GM12875 (cell line): ENCODE measurements at regions not wholly inside any gene's neighbourhood (a gene's known extent, or its start where the extent isn't known, plus 50 kb on each side); places are given as distances from the start of the nearest gene placed in this dataset.

Experiments
- H3K4me3 ChIP-seq: one replicate; pipeline ENCODE4 v1.5.1; 2011; ENCODE audit warnings: low read depth, low read length, control low read depth
- CTCF ChIP-seq: IDR thresholded peaks from 2 replicates; pipeline ENCODE4 v1.5.1; 2011; ENCODE audit warnings: low read depth, mild to moderate bottlenecking, control low read depth, inconsistent platforms, low read length, moderate library complexity, borderline replicate concordance; ENCODE audit not compliant: insufficient read depth

- no peak overlapping the region for H3K4me3 ChIP-seq
- no peak for TF ChIP-seq CTCF
These were observed 130.3 kb upstream of the CHST15 start for GRCh38 chr10:124223711-124224085.

GRCh38 chr10:124222988-124223710 lies 129.8 kb upstream of the CHST15 start:
- no peak overlapping the region for H3K4me3 ChIP-seq
- no peak for TF ChIP-seq CTCF

GRCh38 chr10:124222318-124222987 lies 129.1 kb upstream of the CHST15 start:
- peak overlapping the region; percentile 27 for H3K4me3 ChIP-seq

GRCh38 chr10:124221356-124222317 lies 128.2 kb upstream of the CHST15 start:
- peak overlapping the region; percentile 27 for H3K4me3 ChIP-seq
- TF ChIP-seq CTCF: no peak

More at GRCh38 chr10:124222318-124222987, 129.1 kb upstream of the CHST15 start:
- no peak for TF ChIP-seq CTCF

- no peak overlapping the region for H3K4me3 ChIP-seq
- no peak for TF ChIP-seq CTCF
These were observed 127.6 kb upstream of the CHST15 start for GRCh38 chr10:124220971-124221355.

GRCh38 chr10:124220547-124220946 lies 127.1 kb upstream of the CHST15 start:
- TF ChIP-seq CTCF: no peak
- no peak overlapping the region for H3K4me3 ChIP-seq
